PC-3 (cell line): ENCODE measurements at regions not wholly inside any gene's neighbourhood (a gene's known extent, or its start where the extent isn't known, plus 50 kb on each side); places are given as distances from the start of the nearest gene placed in this dataset.
"Not testable (repeated sequence)": the region's sequence is repeated elsewhere in the genome, so short reads cannot be mapped to it uniquely, and the experiment has no call there.

Experiments
- EZH2phosphoT487 ChIP-seq: fragments of 300-600 bp; sonication (generic); IDR thresholded peaks from 2 replicates; pipeline ENCODE4 v1.6.1; 2018; ENCODE audit warnings: mild to moderate bottlenecking, antibody characterized with exemption, low read length, borderline replicate concordance
- TF ChIP-seq, protein P1 (sequence below): fragments of 300-600 bp; sonication (generic); conservative IDR thresholded peaks from 2 replicates; pipeline ENCODE4 v1.5.1; 2017; ENCODE audit warnings: antibody characterized with exemption, low read depth, mild to moderate bottlenecking, low read length

DNA sequence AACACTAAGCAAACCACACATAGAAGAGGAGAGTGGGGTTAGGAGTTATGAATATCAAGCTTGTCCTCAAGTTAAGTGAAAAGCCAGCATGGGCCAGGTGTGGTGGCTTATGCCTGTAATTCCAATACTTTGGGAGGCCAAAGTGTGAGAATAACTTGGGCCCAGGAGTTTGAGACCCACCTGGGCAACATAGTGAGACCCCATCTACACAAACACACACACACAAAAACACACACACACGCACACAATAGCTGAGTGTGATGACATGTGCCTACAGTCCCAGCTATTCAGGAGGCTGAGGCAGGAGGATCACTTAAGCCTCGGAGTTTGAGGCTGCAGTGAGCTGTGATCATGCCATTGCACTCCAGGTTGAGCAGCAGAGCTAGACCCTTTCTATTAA is 69.7 kb downstream of the PPIAL4G start:
- TF ChIP-seq, protein P1, sequence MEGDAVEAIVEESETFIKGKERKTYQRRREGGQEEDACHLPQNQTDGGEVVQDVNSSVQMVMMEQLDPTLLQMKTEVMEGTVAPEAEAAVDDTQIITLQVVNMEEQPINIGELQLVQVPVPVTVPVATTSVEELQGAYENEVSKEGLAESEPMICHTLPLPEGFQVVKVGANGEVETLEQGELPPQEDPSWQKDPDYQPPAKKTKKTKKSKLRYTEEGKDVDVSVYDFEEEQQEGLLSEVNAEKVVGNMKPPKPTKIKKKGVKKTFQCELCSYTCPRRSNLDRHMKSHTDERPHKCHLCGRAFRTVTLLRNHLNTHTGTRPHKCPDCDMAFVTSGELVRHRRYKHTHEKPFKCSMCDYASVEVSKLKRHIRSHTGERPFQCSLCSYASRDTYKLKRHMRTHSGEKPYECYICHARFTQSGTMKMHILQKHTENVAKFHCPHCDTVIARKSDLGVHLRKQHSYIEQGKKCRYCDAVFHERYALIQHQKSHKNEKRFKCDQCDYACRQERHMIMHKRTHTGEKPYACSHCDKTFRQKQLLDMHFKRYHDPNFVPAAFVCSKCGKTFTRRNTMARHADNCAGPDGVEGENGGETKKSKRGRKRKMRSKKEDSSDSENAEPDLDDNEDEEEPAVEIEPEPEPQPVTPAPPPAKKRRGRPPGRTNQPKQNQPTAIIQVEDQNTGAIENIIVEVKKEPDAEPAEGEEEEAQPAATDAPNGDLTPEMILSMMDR = not testable (repeated sequence)
- TF ChIP-seq EZH2phosphoT487 = not testable (repeated sequence)
